ENCODE measurements at regions not wholly inside any gene's neighbourhood (a gene's known extent, or its start where the extent isn't known, plus 50 kb on each side); places are given as distances from the start of the nearest gene placed in this dataset.

DNA sequence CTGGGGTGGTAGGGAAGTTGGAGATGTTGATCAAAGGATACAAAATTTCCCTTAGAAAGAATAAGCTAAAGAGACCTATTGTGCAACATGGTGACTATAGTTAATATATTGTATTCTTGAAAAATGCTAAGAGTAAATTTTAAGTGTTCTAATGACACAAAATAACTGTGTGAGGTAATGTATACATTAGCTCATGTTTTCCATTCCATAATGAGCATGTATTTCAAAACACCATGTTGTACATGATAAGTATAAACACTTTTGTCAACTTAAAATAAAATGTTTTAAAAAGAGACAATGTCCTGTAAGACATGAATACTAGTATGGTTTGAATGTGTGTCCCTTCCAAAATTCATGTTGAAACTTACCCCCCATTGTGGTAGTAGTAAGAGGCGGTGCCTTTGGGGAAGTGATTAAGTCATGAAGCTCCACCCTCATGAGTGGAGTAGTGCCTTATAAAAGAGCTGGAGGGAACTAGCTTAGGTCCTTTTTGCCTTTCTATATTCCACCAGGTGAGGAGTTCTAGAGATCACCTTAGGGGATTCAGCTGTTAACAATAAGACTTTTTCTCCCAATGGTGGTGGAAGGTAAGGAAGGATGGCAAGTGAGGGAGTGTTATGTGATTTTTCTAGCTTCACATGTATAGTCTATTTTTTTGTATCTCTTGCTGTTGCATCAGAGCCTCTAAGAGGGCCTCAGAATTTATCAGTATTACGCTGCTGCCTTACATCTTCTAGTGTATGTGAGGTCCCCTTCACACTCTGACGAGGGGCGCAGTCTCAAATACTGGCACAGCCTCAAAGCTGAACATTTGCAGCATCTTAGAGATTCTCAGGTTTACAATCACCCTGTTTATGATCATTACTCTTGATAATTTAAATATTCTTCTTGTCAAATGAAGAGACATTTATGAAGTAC lies 94.9 kb upstream of the NREP start:
- no peaks in the 10 kb centered on the region for H3K4me1 ChIP-seq
- ATAC-seq (no peak), DNase-seq (no peak)
- H3K9me3 ChIP-seq, result no peaks in the 10 kb centered on the region
- no peaks in the 10 kb centered on the region for H3K36me3 ChIP-seq
- intact Hi-C loops (cut with DNase I), result no loop called here
- no peak overlapping the region for H3K27ac ChIP-seq
- no peaks in the 10 kb centered on the region for H3K27me3 ChIP-seq
- no peak overlapping the region for H3K4me3 ChIP-seq
- TF ChIP-seq, protein P1, sequence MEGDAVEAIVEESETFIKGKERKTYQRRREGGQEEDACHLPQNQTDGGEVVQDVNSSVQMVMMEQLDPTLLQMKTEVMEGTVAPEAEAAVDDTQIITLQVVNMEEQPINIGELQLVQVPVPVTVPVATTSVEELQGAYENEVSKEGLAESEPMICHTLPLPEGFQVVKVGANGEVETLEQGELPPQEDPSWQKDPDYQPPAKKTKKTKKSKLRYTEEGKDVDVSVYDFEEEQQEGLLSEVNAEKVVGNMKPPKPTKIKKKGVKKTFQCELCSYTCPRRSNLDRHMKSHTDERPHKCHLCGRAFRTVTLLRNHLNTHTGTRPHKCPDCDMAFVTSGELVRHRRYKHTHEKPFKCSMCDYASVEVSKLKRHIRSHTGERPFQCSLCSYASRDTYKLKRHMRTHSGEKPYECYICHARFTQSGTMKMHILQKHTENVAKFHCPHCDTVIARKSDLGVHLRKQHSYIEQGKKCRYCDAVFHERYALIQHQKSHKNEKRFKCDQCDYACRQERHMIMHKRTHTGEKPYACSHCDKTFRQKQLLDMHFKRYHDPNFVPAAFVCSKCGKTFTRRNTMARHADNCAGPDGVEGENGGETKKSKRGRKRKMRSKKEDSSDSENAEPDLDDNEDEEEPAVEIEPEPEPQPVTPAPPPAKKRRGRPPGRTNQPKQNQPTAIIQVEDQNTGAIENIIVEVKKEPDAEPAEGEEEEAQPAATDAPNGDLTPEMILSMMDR (IDR thresholded peaks at IDR 0.05), result no peak

DNA sequence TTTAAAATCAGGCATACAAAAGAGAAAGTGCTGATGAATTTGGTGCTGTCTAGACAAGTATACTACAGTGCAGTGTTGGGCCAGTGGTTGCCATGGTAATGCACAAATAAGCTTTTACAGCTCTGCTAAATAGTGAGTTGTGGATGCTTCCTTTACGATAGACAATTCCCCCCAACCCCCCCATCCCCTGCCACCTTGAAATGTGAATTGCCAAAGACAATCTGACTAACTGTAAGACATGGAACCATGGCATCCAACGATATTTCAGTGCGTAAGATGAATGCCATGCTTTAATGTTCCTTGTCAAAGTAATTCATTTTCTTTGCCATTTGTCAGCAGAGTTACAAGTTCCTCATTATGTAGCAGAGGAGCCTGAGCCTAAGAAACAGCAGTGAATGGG lies 91.5 kb upstream of the NREP start:
- TF ChIP-seq, protein P1 (IDR thresholded peaks at IDR 0.05), result no peak
- no peaks in the 10 kb centered on the region for H3K4me1 ChIP-seq
- H3K9me3 ChIP-seq, result no peaks in the 10 kb centered on the region
- no peak overlapping the region for H3K27ac ChIP-seq
- H3K36me3 ChIP-seq, result no peaks in the 10 kb centered on the region
- DNase-seq, result no peak
- no peak for ATAC-seq
- H3K27me3 ChIP-seq, result no peaks in the 10 kb centered on the region
- no peak overlapping the region for H3K4me3 ChIP-seq
- intact Hi-C loops (cut with DNase I), result no loop called here

DNA sequence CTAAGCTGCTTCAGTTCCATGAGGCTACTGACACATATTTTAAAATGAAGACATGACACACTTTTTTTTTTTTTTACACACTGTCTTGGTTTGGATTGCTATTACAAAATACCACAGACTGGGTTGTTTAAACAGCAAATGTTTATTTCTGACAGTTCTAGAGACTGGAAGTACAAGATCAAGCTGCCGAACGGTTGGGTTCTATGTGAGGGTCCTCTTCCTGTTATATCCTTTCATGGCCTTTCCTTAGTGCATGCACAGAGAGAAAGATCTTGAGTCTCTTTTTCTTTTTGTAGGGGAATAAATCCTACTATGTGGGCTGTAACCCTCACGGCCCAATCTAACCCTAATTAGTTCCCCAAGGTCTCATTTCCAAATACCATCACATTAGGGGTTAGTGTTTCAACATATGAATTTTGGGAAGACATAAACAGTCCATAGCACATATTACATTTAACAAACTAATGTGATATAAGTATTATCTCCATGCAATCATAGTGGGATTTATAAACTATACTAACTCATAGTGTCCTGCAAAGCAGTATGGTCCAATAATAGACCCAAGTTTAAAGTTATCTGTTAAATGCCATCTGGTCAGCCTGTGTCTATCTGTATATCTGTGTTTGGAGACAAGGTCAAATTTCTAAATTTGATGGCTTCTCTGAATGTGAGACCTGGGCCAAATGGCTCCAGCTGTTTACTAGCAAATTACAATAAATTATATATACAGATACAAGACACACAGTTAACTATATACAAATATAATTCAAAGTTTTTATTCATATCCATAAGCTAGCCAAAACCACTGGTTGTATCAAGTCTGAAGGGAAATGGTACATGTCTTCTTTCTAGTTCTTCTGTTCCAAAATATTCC lies 90.3 kb upstream of the NREP start:
- H3K4me1 ChIP-seq, result no peaks in the 10 kb centered on the region
- H3K27me3 ChIP-seq, result no peaks in the 10 kb centered on the region
- H3K36me3 ChIP-seq, result no peaks in the 10 kb centered on the region
- intact Hi-C loops (cut with DNase I), result no loop called here
- ATAC-seq (no peak), DNase-seq (peak in 1 of 4 donors; percentile 63)
- no peak overlapping the region for H3K27ac ChIP-seq
- H3K9me3 ChIP-seq, result no peaks in the 10 kb centered on the region
- TF ChIP-seq, protein P1 (IDR thresholded peaks at IDR 0.05), result no peak
- no peak overlapping the region for H3K4me3 ChIP-seq

DNA sequence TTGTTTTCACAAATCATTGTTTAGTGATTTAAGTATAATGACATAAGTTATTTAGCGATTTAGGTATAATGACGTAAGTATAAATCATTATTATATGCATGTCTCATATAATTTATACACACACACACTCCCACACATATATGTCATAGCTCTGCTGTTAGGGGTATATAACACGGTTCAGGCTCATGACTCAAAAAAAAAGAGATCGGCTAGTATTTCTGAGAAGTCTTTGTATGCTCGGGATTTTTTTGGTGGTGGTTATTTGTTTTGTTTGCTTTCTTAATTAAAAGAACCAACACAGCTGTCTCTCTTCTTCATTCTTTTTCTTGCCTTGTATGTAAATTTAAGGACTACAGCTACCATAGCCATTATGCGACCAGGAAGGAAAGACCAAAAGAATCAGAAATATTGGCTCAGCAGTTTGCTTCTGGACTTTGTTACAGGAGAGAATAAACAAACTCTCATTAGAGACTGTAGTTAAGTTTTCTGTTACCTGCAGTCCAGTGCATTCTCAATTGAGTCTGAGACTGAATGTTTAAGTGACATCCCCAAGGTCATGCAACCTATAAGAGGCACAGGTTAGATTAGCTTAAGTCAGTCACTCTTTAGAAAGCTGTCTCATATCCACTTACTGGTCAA lies 83.2 kb upstream of the NREP start:
- no peak overlapping the region for H3K4me3 ChIP-seq
- no peaks in the 10 kb centered on the region for H3K36me3 ChIP-seq
- intact Hi-C loops (cut with DNase I), result no loop called here
- no peaks in the 10 kb centered on the region for H3K27me3 ChIP-seq
- no peak overlapping the region for H3K27ac ChIP-seq
- ATAC-seq (no peak), DNase-seq (no peak)
- no peaks in the 10 kb centered on the region for H3K9me3 ChIP-seq
- TF ChIP-seq, protein P1 (IDR thresholded peaks at IDR 0.05), result no peak
- H3K4me1 ChIP-seq, result no peaks in the 10 kb centered on the region
